ENCODE measurements at regions not wholly inside any gene's neighbourhood (a gene's known extent, or its start where the extent isn't known, plus 50 kb on each side); places are given as distances from the start of the nearest gene placed in this dataset.

GRCh38 chr14:53695692-53696214 is 260.9 kb downstream of the BMP4 start:
- Histone ChIP-seq H2AFZ (ENCODE audit: low read depth, low read length) (no peak overlapping the region), H3K9me3 (replicated peaks; ENCODE audit: control insufficient read depth, insufficient read depth, low read depth, low read length) (no peaks in the 10 kb centered on the region), H3K4me1 (replicated peaks in 1 of 2; ENCODE audit: control insufficient read depth in 2 of 2, insufficient read depth in 2 of 2, low read length in 2 of 2) (no peaks in the 10 kb centered on the region), H3K36me3 (ENCODE audit: control insufficient read depth, insufficient read depth, low read length) (no peaks in the 10 kb centered on the region), H3K9me1 (ENCODE audit: control insufficient read depth, insufficient read depth, low read length) (no peaks in the 10 kb centered on the region), H3K9ac (ENCODE audit: insufficient read depth in 1 of 2, low read depth in 2 of 2, low read length in 2 of 2) (no peak overlapping the region), H3K79me2 (ENCODE audit: control insufficient read depth, insufficient read depth, low read length) (no peaks in the 10 kb centered on the region), H3K4me3 (no peak overlapping the region), H3K4me2 (ENCODE audit: insufficient read depth, low read length) (no peak overlapping the region), H4K20me1 (replicated peaks; ENCODE audit: control insufficient read depth, insufficient read depth, low read length) (no peaks in the 10 kb centered on the region), H3K27ac (ENCODE audit: extremely low read depth, low read depth, low read length) (no peak overlapping the region), H3K27me3 (ENCODE audit: control insufficient read depth in 2 of 2, insufficient read depth in 2 of 2, low read length in 2 of 2) (no peaks in the 10 kb centered on the region)
- ChIA-PET CTCF (ENCODE audit: low intra/inter-chr PET ratio) (no interaction called here), POLR2A (no interaction called here)
- intact Hi-C loops (cut with micrococcal nuclease) (no loop called here), in situ Hi-C loops (cut with MboI) (no loop called here)
- no peak for DNase-seq (ENCODE audit: extremely low read depth in 1 of 4, low spot score in 3 of 4)
- FAIRE-seq = no peak
- no peak for ATAC-seq
- WGBS (ENCODE audit: insufficient coverage, low coverage, missing lambda C conversion rate) = 0% methylated on average over 2 of the region's 2 CpGs
- BruUV-seq (replicated peaks) = no TSS peak
- TF ChIP-seq GATAD2A (IDR thresholded peaks at IDR 0.05) (no peak), MYBL2 (IDR thresholded peaks at IDR 0.05; ENCODE audit: low read depth) (no peak), MYBL2 (CRISPR knock-in tag; IDR thresholded peaks at IDR 0.05; ENCODE audit: borderline replicate concordance) (no peak), HES1 (IDR thresholded peaks at IDR 0.05; ENCODE audit: low read depth) (no peak), HMBOX1 (IDR thresholded peaks at IDR 0.05) (no peak), U2AF1 (optimal IDR thresholded peaks at IDR 0.05; ENCODE audit: low read depth, low read length) (no peak), THRA (IDR thresholded peaks at IDR 0.05) (no peak), RNF219 (CRISPR knock-in tag; IDR thresholded peaks at IDR 0.05) (no peak), KLF6 (CRISPR knock-in tag; IDR thresholded peaks at IDR 0.05; ENCODE audit: borderline replicate concordance) (no peak), ETV5 (CRISPR knock-in tag; IDR thresholded peaks at IDR 0.05; ENCODE audit: low read depth) (no peak), ZNF512 (tag; IDR thresholded peaks at IDR 0.05) (no peak), ATF2 (CRISPR knock-in tag; IDR thresholded peaks at IDR 0.05) (no peak), SAFB2 (IDR thresholded peaks at IDR 0.05; ENCODE audit: borderline replicate concordance, low read depth, low read length, severe bottlenecking) (no peak)
